ENCODE measurements at regions not wholly inside any gene's neighbourhood (a gene's known extent, or its start where the extent isn't known, plus 50 kb on each side); places are given as distances from the start of the nearest gene placed in this dataset.

DNA sequence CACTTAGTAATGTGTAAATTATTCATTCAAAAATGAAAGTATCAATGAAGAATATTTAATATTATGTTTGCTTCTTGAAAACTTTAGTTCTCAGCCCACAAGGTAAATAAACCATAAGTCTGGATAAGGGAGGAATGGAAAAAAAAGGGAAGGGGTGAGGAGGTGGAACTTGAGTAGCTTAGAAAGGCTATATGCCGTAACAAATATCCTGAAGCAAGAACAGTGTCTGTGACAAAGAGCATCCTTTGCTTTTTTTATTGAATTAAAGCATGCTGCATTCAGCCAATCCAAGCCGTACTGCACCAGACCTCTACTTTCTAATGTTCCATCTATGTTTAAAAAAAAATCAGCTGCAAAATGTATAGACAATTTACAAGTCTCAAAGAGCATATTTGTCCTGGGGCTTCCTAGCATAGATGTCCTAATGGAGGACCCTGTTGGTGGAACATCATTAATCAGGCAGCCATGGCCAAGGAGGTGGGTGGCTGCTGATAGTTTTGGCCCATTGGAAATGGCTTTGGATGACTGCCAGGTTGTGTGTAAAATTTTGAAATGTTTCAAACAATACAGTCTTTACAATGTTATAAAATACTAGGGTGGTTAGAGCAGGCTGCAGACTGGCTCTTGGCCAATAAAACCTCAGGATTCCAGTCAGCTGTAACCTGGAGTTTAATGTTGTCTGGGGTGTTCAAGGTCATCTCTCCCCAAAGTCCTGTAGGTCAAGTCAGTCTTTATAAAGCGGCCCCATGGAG, 895.8 kb upstream of the SOX9 start:
- no peak for TF ChIP-seq EZH2 (IDR thresholded peaks at IDR 0.05; ENCODE audit: borderline replicate concordance, low read length)
- TF ChIP-seq, protein P1, sequence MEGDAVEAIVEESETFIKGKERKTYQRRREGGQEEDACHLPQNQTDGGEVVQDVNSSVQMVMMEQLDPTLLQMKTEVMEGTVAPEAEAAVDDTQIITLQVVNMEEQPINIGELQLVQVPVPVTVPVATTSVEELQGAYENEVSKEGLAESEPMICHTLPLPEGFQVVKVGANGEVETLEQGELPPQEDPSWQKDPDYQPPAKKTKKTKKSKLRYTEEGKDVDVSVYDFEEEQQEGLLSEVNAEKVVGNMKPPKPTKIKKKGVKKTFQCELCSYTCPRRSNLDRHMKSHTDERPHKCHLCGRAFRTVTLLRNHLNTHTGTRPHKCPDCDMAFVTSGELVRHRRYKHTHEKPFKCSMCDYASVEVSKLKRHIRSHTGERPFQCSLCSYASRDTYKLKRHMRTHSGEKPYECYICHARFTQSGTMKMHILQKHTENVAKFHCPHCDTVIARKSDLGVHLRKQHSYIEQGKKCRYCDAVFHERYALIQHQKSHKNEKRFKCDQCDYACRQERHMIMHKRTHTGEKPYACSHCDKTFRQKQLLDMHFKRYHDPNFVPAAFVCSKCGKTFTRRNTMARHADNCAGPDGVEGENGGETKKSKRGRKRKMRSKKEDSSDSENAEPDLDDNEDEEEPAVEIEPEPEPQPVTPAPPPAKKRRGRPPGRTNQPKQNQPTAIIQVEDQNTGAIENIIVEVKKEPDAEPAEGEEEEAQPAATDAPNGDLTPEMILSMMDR (conservative IDR thresholded peaks at IDR 0.05 in 1 of 2, IDR thresholded peaks at IDR 0.05 in 1 of 2; ENCODE audit: extremely low read depth in 1 of 2, insufficient read depth in 1 of 2, low read depth in 1 of 2, low read length in 2 of 2): no peak

All from mammary epithelial cell (primary cell).